Hepatocyte (in vitro differentiated cells): ENCODE measurements at regions not wholly inside any gene's neighbourhood (a gene's known extent, or its start where the extent isn't known, plus 50 kb on each side); places are given as distances from the start of the nearest gene placed in this dataset.

Source experiments
- CTCF ChIP-seq: fragments of 200-600 bp; sonication (generic); IDR thresholded peaks from 2 replicates; pipeline ENCODE4 v1.5.1; 2016; ENCODE audit warnings: antibody characterized with exemption, mild to moderate bottlenecking; ENCODE audit not compliant: poor library complexity
- EZH2 ChIP-seq: fragments of 200-600 bp; sonication (generic); IDR thresholded peaks from 2 replicates; pipeline ENCODE4 v1.6.1; 2016; ENCODE audit warnings: antibody characterized with exemption, mild to moderate bottlenecking, borderline replicate concordance
- EZH2phosphoT487 ChIP-seq: fragments of 200-600 bp; sonication (generic); IDR thresholded peaks from one replicate; pipeline ENCODE4 v1.6.1; 2018; ENCODE audit warnings: antibody characterized with exemption, mild to moderate bottlenecking, low read depth, moderate library complexity; ENCODE audit not compliant: unreplicated experiment, severe bottlenecking

- TF ChIP-seq CTCF (no peak), EZH2 (no peak), EZH2phosphoT487 (no peak)
Observed at GRCh38 chr5:121640298-121640697, 211.4 kb upstream of the FTMT start.
